AG08396 (cell line): ENCODE measurements at regions not wholly inside any gene's neighbourhood (a gene's known extent, or its start where the extent isn't known, plus 50 kb on each side); places are given as distances from the start of the nearest gene placed in this dataset.

Experiments
- DNase-seq: peaks from one replicate; pipeline ENCODE4 v3.0.0; 2012; ENCODE audit warnings: low spot score, mixed read lengths

DNA sequence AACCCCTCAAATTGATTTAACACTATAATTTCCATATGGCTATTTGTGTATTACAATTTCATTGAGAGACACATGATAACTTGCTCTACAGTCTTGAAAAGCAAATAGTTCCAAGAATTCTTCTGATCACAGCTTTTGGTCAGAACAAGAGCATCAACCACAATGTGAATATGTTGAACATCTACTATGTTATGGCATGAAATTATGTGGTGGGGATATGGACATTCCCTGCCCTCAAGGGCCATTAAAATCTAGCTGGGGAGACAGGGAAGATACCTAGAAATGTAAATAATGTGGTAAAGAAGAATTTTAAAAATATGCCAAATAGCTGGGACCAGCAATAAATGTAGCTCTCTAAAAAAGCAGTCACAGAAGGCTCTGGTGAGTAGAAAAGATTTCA, 262.2 kb downstream of the FZD1 start:
- no peak for DNase-seq

DNA sequence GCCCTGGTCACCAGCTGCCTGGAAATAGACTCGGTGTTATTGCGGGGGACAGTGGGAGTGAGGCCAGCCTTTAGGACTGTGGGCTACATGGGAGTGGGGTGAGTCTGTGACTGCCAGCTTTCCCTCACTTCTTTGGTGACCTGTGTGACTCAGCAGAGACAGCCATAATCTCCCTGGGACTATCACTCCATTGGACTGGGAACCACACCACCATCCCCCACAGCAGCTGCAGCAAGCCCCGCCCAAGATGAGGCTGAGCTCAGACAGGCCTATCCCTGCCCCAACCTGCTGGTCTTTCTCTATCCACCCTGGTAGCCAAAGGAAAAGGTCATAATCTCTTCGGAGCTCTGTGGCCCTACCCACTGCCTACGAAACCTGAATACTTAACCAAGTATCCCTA, 263.2 kb downstream of the FZD1 start:
- DNase-seq = no peak

- DNase-seq = no peak
Observed at GRCh38 chr7:91533996-91534395, 269.8 kb downstream of the FZD1 start.

GRCh38 chr7:91537260-91538152, 273.3 kb downstream of the FZD1 start:
- no peak for DNase-seq

GRCh38 chr7:91541641-91542040, 277.4 kb downstream of the FZD1 start:
- DNase-seq = no peak

DNA sequence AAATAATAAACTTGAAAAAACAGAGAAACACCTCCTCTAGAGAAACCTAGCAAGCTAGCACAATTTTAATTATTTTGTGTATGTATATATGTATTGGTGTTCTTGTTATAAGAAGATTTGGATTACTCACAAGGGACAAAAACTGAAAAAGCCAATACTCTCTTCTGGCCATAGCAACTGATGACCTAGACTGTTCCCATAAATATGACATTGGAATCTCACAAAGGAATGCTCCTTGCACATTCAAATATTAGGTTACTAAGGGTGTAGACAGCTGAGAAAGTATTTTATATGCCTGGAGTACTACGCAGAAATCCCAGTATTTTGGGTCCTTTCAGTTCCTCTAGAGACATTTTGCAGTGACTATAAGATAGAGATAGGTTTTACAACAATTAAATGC, 279.4 kb downstream of the FZD1 start:
- no peak for DNase-seq

GRCh38 chr7:91549878-91550277, 285.6 kb downstream of the FZD1 start:
- no peak for DNase-seq

DNA sequence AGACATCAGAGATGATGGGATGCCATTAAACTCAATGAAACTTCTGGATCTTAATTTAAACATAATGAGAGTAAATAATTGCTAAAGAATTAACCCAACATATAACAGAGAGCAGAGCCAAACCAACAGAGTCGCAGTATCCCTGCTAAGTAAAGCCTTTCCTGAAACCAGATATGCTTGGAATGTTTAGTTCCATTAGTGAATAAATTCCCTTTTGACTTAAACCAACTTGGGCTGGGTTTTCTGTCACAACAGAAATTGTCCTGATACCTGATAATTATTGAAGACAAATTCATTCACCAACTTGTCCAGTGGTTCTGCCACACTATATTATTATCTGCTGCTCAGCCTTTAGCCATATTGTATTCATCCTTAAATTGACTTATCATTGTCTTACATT, 286.7 kb downstream of the FZD1 start:
- DNase-seq = no peak

GRCh38 chr7:91551377-91552175, 287.3 kb downstream of the FZD1 start:
- no peak for DNase-seq

DNA sequence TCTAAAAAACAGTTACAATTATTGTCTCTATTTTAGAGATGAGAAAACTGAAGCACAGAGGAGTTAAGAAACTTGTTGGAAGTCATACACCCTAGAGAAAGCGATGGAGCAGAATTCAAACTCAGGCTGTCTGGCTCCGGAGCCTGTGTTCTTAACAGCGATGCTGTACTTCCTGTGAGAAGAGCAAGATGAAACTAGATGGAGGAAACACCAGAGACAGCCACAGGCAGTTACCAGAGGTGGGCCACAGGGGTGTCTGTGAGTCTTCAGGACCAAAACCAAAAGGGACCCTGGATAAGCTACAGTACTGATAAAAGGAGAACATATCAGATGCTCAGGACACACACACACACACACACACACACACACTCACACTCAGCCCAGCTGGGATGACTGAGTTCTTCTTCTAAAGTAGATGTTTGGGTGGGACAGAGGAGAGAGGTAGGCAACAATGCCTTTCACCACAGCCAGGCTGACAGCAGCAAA, 289.2 kb downstream of the FZD1 start:
- DNase-seq = no peak

DNA sequence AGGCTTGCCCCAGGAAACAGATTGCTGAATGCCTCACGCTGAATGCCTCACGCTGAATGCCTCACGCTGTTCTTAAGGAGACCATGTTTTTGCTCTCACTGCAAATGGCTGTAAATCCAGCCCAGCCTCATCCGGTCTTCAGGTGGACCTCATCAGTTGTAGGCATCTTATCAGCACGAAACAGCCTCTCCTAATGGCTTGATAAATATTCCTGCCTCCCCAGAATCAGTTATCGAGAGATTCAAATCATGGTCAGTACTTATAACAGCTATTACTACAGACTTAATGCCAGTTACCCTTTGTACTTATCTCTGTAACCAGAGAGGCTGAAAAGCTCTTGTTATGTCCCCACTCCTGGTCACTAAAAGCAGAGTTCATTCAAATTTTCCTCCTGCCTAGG, 290.6 kb downstream of the FZD1 start:
- DNase-seq = no peak

DNA sequence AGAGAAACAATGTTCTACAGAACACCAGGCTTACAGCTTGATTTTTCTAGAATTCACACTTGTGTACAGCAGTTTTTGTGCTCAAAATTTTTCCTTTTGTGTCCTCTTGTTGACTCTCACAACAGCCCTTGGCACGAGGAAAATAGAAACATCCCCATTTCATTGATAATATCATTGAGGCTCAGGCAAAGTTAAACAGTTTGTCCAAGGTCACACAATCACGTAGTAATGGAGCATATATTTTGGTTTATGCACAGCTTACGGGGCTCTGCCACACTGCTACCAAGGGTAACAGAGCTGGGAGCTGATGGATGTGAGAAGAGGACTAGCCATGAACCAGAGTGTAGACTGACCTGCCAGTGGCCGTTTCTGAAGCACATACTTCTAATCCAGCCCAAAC, 292.0 kb downstream of the FZD1 start:
- DNase-seq = no peak

DNA sequence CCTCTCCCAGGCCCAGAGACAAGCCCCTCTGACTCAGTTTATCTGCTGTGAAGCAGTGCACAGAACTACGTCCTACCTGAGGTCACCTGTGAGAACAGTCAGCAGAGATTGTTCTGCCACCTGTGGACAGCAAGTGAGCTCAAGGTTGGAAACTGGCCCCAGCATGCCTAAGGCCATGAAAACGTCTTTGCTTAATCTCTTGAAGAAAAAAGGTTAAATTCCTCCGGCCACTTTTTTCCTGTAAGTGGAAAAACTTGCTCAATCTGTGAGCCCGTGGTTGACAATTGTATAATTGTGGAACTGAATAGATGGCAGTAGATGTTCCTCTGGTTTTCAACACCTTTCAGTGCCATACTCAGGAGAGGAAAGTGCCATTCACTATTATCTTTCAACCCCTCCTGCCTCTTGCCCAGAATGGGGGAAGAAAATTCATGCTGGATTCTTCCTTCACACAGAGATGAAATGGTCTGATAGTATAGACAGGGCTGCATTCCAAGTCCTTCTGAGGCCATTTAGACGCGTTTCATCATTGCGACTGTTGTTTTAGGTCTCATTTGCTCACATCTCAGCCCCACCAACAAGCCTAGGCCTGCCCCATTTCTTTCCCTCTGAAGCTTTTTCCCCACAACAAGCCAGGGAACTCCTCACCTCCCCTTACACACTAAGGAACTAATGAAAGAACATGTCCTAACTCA, 292.9 kb downstream of the FZD1 start:
- no peak for DNase-seq

DNA sequence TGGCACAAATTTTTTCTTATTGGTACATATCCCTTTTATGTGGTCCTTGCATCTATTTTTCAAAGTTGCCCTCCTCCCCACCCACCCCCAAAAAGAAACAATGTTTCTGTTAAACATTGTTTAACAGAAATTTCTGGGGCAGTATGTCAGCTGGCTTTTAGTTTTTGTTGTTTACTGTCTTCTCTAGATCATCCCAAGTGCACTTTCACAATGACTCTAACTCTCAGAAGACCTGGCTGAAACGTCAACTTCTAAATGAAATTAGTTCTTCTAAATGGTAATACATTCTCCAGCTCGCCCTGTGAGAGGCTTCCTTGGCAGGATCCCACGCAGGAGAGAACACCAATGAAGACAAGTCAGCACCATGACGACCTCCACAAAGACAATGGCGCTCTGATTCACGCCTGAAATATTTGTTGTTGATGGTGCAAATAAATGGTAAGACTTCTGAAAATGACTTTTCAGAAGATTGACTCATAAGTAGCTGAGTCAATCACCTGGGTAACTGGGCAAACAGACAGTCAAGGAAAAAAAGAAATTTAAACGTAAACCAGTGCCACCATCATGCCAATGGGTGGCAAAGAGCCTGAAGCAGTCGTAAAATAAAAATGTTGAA, 293.7 kb downstream of the FZD1 start:
- peak; percentile 11 for DNase-seq

DNA sequence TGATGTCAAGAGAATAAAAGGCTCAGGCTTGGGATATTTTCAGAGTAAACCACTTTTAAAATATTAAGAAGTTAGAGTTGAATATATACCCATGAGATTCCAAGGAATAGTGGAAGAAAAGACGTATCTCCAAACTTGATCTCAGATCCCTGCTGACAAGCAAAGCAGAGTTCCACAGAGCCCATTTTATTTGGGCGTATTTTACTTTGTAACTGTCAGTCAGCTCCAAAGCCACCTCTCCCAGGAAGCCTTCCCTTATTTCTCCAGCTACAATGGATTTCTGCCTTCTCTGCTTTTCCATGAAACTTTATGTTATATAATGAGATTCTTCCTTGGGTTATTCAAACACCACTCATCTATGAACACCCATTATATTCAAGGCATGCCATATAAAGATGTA, 295.7 kb downstream of the FZD1 start:
- DNase-seq = no peak

GRCh38 chr7:91564101-91564500, 299.9 kb downstream of the FZD1 start:
- no peak for DNase-seq

GRCh38 chr7:91564541-91564940, 300.3 kb downstream of the FZD1 start:
- DNase-seq = no peak

GRCh38 chr7:91565499-91566401, 301.5 kb downstream of the FZD1 start:
- DNase-seq = no peak

DNA sequence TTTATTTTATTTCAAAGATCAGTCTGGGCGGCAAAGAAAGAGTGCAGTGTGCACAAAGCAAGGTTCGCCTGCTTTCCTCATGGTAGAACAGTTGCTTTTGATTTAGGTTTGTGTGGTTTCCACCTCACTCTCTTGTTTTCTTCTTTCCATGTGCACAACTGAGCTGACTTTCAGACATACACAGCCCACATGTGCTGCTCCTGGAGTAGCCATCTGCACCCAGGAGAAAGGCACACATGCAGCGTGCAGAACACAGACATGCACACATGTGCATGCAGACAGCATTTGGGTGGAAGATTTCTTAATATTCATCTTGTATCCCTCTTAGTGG, 302.1 kb downstream of the FZD1 start:
- DNase-seq = no peak

DNA sequence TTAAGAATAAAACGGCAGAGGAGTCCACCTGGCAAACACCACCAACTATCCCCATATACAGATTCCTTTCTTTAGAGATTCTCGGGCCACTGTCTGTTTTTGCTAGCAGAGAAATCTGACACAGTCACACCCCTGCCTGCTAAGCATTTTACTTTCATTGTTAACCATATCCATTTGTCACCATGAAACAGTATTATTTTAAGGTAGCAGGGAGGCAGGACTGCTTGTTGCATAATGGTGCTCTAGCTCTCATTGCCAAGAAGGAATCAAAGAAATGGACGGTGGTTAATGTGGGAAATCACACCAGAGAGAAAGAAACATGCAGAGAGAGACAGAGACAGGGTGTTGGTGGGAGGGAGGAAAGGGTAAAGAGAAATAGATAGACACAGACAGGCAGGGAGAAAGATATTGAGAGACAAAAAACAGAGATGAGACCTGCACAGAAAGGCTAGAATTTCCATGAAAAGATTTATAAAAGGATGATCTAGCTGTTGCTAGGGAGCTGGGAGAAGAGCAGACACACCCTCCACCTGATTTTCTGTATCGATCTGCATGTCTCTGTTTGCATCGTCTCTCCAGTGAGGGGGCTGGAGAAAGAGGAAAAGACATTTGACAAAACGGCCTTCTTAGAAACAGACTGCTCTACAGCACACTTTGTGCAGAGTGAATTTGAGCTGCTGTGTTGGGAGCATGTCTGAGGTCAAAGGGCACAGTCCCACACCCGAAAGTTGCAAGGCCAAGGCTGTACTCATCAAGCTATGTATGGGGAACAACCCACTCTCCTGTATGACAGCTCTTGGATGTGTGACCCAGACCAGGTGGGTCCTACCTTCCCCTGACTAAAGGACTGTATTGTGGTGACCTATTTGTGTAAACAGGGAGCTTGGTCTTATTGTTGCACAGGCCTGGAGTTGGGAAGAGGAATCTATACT, 303.1 kb downstream of the FZD1 start:
- DNase-seq = no peak
